HFFc6 (cell line): ENCODE measurements at regions not wholly inside any gene's neighbourhood (a gene's known extent, or its start where the extent isn't known, plus 50 kb on each side); places are given as distances from the start of the nearest gene placed in this dataset.
A peak's percentile ranks its signal among the peaks of the same experiment; 100 is the strongest.

Source experiments
- DNase-seq: peaks from one replicate; pipeline ENCODE4 v3.0.0-alpha.2; 2018
- H3K27ac Mint-ChIP-seq: 2 replicates; pipeline ENCODE4 v1.8.0; 2020; ENCODE audit warnings: mild to moderate bottlenecking, mixed read lengths
- H3K27me3 Mint-ChIP-seq: 2 replicates; pipeline ENCODE4 v1.8.0; 2021; ENCODE audit warnings: mild to moderate bottlenecking, moderate library complexity, mixed read lengths; ENCODE audit not compliant: insufficient read depth
- H3K36me3 Mint-ChIP-seq: 2 replicates; pipeline ENCODE4 v1.8.0; 2021; ENCODE audit warnings: low read depth, mixed read lengths
- H3K4me1 Mint-ChIP-seq: 2 replicates; pipeline ENCODE4 v1.8.0; 2020; ENCODE audit warnings: low read depth, mixed read lengths
- H3K4me3 Mint-ChIP-seq: 2 replicates; pipeline ENCODE4 v1.8.0; 2020; ENCODE audit warnings: mild to moderate bottlenecking, moderate library complexity, mixed read lengths
- H3K9me3 Mint-ChIP-seq: 2 replicates; pipeline ENCODE4 v1.8.0; 2020; ENCODE audit warnings: mild to moderate bottlenecking, mixed read lengths
- TF ChIP-seq, protein P1 (sequence below): fragments of 200-600 bp; sonication (generic); IDR thresholded peaks from 2 replicates; pipeline ENCODE4 v1.5.0; 2021; ENCODE audit warnings: antibody characterized with exemption, mild to moderate bottlenecking

DNA sequence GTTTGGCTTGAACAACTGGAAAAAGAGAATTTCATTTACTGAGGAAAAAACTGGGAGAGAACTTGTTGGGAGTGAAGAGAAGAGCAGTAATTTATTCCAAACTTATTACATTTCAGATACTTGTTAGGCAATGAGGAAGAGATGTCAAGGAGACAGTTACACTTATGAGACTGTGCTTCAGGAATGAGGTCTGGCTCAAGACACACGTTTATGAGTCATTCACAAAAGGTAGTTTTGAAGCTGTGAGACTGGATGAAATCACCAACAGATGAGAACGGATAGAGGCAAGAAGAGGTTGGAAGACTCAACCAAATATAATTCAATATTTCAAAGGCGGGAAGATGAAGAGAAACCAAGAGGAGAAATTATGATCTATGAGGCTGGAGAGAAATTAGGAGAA, 70.6 kb upstream of the DEFB112 start:
- TF ChIP-seq, protein P1, sequence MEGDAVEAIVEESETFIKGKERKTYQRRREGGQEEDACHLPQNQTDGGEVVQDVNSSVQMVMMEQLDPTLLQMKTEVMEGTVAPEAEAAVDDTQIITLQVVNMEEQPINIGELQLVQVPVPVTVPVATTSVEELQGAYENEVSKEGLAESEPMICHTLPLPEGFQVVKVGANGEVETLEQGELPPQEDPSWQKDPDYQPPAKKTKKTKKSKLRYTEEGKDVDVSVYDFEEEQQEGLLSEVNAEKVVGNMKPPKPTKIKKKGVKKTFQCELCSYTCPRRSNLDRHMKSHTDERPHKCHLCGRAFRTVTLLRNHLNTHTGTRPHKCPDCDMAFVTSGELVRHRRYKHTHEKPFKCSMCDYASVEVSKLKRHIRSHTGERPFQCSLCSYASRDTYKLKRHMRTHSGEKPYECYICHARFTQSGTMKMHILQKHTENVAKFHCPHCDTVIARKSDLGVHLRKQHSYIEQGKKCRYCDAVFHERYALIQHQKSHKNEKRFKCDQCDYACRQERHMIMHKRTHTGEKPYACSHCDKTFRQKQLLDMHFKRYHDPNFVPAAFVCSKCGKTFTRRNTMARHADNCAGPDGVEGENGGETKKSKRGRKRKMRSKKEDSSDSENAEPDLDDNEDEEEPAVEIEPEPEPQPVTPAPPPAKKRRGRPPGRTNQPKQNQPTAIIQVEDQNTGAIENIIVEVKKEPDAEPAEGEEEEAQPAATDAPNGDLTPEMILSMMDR: no peak
- peaks cover 22% of the 10 kb centered on the region for H3K9me3 Mint-ChIP-seq
- no peak overlapping the region for H3K27ac Mint-ChIP-seq
- H3K27me3 Mint-ChIP-seq: no peaks in the 10 kb centered on the region
- H3K4me1 Mint-ChIP-seq: no peaks in the 10 kb centered on the region
- DNase-seq: no peak
- no peak overlapping the region for H3K4me3 Mint-ChIP-seq
- H3K36me3 Mint-ChIP-seq: no peaks in the 10 kb centered on the region

DNA sequence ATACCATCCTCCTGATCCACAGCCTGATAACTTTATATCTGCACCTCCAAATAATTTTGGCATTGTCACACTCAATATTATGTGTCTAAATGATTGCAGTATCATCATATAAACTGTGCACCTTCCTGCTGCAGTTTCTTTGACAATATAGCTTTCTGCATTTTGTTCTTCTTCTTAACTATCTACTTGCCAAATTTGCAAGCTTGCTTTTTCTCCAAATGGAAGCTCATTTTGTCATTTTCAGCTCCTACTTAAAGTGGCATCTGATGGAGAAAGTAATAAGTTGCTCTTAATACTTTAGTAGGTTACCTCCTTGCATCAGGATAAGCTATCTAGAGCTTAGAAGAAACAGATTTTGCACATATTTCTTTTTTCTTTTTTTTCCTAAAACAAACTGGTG, 74.0 kb upstream of the DEFB112 start:
- Mint-ChIP-seq H3K36me3 (no peaks in the 10 kb centered on the region), H3K27ac (no peak overlapping the region), H3K27me3 (no peaks in the 10 kb centered on the region), H3K9me3 (peaks cover 20% of the 10 kb centered on the region), H3K4me3 (no peak overlapping the region), H3K4me1 (no peaks in the 10 kb centered on the region)
- TF ChIP-seq, protein P1: no peak
- no peak for DNase-seq

DNA sequence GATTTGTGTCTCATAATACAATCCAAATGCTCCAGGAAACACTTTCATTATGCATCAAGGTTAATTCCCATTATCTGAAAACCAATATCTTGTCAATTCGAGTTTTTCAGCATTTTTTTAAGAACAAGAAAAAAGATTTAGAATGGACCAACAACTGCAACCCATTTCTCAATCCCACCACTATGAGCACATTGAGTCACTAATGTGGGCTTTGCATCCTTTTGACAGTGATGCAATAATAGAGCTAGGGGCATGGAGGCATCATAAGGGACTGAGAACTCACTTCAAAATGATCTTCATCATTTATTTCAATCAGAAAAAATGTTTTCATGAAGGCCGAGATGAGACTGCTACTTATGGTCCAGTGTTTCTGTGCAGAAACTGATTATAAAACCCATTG, 74.8 kb upstream of the DEFB112 start:
- Mint-ChIP-seq H3K36me3 (no peaks in the 10 kb centered on the region), H3K4me1 (no peaks in the 10 kb centered on the region), H3K9me3 (peaks cover 13% of the 10 kb centered on the region), H3K27me3 (no peaks in the 10 kb centered on the region), H3K4me3 (no peak overlapping the region), H3K27ac (no peak overlapping the region)
- DNase-seq: no peak
- TF ChIP-seq, protein P1: no peak

DNA sequence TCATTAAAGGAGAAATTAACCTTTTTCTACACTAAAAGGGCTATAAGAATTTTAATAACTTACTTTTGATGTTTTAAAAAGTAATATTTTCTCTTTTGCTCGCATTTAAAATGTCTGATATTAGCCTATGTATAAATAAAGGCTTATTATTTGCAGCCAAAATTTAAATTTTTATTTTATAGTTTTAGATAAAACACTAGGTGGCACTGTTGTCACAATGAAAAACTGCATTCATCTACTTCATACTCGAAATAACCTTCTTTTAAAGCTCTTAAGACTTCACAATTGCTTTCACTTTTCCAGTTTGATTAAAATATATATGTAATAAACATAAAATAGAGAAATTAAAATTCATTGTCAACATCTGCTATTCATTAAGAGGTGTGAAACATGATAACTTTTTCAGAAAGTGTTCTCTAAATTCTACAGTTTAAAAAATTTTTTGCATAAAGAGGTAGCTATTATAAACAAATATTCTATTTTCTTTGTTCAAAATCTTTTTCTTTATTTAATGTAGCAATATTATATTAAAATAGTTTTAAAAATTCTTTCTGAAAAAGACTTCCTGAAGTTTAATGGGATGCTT, 78.8 kb upstream of the DEFB112 start:
- no peak overlapping the region for H3K4me3 Mint-ChIP-seq
- no peaks in the 10 kb centered on the region for H3K36me3 Mint-ChIP-seq
- H3K27ac Mint-ChIP-seq: no peak overlapping the region
- no peaks in the 10 kb centered on the region for H3K27me3 Mint-ChIP-seq
- H3K4me1 Mint-ChIP-seq: no peaks in the 10 kb centered on the region
- TF ChIP-seq, protein P1: peak; percentile 84
- no peaks in the 10 kb centered on the region for H3K9me3 Mint-ChIP-seq
- DNase-seq: peak; percentile 23

DNA sequence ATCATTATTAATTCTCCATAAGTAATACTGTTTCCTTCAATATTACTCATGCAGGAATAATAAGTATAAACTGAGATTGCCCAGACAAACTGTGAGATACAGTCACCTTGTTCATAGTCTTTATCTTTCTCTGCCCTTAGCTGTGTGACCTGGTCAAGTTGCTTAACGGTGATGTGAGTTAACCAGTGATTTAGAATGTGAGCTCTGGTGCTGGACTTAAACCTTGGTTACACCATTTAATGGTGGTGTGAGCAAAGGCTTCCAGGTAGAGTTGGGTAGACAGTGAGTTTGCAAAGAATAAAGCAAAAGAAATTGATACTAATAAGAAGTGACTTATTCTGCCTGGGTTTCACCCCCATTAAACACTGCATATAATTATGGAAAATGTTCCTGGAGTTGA, 86.2 kb upstream of the DEFB112 start:
- no peak for DNase-seq
- Mint-ChIP-seq H3K36me3 (no peaks in the 10 kb centered on the region), H3K27ac (no peak overlapping the region), H3K4me3 (no peak overlapping the region), H3K4me1 (no peaks in the 10 kb centered on the region), H3K27me3 (no peaks in the 10 kb centered on the region), H3K9me3 (peaks cover 8% of the 10 kb centered on the region; the same call in 1 of the 2 replicates)
- TF ChIP-seq, protein P1: no peak

DNA sequence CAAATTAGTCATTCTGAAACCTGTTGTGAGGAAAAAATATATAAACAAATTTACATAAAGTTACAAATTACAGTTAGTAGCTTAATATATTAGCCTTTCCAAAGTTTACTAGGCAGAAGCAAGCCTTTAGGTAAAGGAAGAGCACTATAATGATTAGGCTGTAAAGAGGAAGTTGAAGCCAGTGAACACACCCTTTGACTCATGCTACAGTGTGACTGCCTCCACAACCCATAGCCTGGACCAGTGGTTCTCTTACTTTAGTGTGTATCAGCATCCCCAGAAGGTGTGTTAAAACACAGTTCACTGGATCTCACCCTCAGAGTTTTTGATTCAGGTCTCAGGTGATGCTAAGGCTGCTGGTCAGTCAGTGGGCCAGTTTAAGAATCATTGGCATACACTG, 91.4 kb upstream of the DEFB112 start:
- Mint-ChIP-seq H3K4me3 (no peak overlapping the region), H3K27me3 (no peaks in the 10 kb centered on the region), H3K27ac (no peak overlapping the region), H3K4me1 (no peaks in the 10 kb centered on the region), H3K36me3 (no peaks in the 10 kb centered on the region), H3K9me3 (peaks cover 8% of the 10 kb centered on the region)
- DNase-seq: no peak
- TF ChIP-seq, protein P1: no peak
